Natural killer cell (primary cell): ENCODE measurements at regions not wholly inside any gene's neighbourhood (a gene's known extent, or its start where the extent isn't known, plus 50 kb on each side); places are given as distances from the start of the nearest gene placed in this dataset.

Experiments used
- ATAC-seq, 3 donors: fragments of 150-1000 bp in 2 of 3; fragments of 200-7000 bp in 1 of 3; cut with Tn5 transposase; 1 replicate in 1 of 3; 2 replicates in 2 of 3; pipeline ENCODE4 v1.10.0; 2021; ENCODE audit warnings: mild to moderate bottlenecking in 2 of 3, moderate library complexity in 2 of 3
- DNase-seq, 2 donors: peaks; one replicate each; pipeline versions ENCODE4 v3.0.0 to v3.0.0-alpha.2; 2013 to 2021; ENCODE audit warnings: mixed read lengths in 1 of 2
- H3K27ac ChIP-seq: one replicate; pipeline ENCODE4 v1.5.1; 2013; ENCODE audit warnings: mild to moderate bottlenecking, low read length
- H3K27me3 ChIP-seq: one replicate; pipeline ENCODE4 v1.6.1; 2013; ENCODE audit warnings: low read length; ENCODE audit not compliant: control insufficient read depth, insufficient read depth
- H3K36me3 ChIP-seq: one replicate; pipeline ENCODE4 v1.6.1; 2013; ENCODE audit warnings: low read length; ENCODE audit not compliant: control insufficient read depth, insufficient read depth
- H3K4me1 ChIP-seq: one replicate; pipeline ENCODE4 v1.6.1; 2013; ENCODE audit warnings: low read length; ENCODE audit not compliant: control insufficient read depth, insufficient read depth
- H3K4me3 ChIP-seq: one replicate; pipeline ENCODE4 v1.5.1; 2013; ENCODE audit warnings: low read length
- H3K9me3 ChIP-seq: one replicate; pipeline ENCODE4 v1.6.1; 2013; ENCODE audit warnings: low read length; ENCODE audit not compliant: control insufficient read depth, insufficient read depth
- H3K27ac Mint-ChIP-seq, 2 donors: one replicate each; pipeline ENCODE4 v1.8.0; 2022; ENCODE audit warnings: mild to moderate bottlenecking in 2 of 2, mixed read lengths in 2 of 2, moderate library complexity in 1 of 2
- H3K27me3 Mint-ChIP-seq, 2 donors: one replicate each; pipeline ENCODE4 v1.8.0; 2022; ENCODE audit warnings: low read depth in 2 of 2, mixed read lengths in 2 of 2
- H3K36me3 Mint-ChIP-seq: one replicate; pipeline ENCODE4 v1.8.0; 2022; ENCODE audit warnings: mixed read lengths
- H3K4me1 Mint-ChIP-seq, 2 donors: one replicate each; pipeline ENCODE4 v1.8.0; 2022; ENCODE audit warnings: mixed read lengths in 2 of 2
- H3K4me3 Mint-ChIP-seq: one replicate; pipeline ENCODE4 v1.8.0; 2022; ENCODE audit warnings: mild to moderate bottlenecking, moderate library complexity, mixed read lengths
- H3K9me3 Mint-ChIP-seq, 2 donors: one replicate each; pipeline ENCODE4 v1.8.0; 2022; ENCODE audit warnings: mixed read lengths in 2 of 2
- CTCF ChIP-seq: fragments of 200-600 bp; IDR thresholded peaks from one replicate; pipeline ENCODE4 v1.8.0; 2022; ENCODE audit warnings: antibody characterized with exemption
- WGBS: methylation state at CpG from one replicate; pipeline ENCODE4 v1.1.7; 2013; ENCODE audit warnings: missing lambda C conversion rate; ENCODE audit not compliant: insufficient coverage; 5-methylcytosine and 5-hydroxymethylcytosine counted together
- intact Hi-C: fragments of 100-400 bp; cut with micrococcal nuclease; formaldehyde crosslinking; loops from one replicate; pipeline ENCODE4 v1.14.2; 2022

GRCh38 chr6:113149511-113149910 is 707.6 kb upstream of the MARCKS start:
- ATAC-seq = no peak
- no peaks in the 10 kb centered on the region for H3K27me3 Mint-ChIP-seq

GRCh38 chr6:113160306-113161017 is 696.7 kb upstream of the MARCKS start:
- Mint-ChIP-seq H3K36me3 (no peaks in the 10 kb centered on the region), H3K4me3 (no peak overlapping the region), H3K4me1 (no peaks in the 10 kb centered on the region), H3K27ac (no peak overlapping the region), H3K9me3 (peaks cover 3 to 7% of the 10 kb centered on the region in 2 donors), H3K27me3 (no peaks in the 10 kb centered on the region)
- no peaks in the 10 kb centered on the region for H3K27me3 ChIP-seq
- intact Hi-C loops = no loop called here
- TF ChIP-seq CTCF = no peak
- no CpG with 5 or more reads among the region's 5 CpGs for WGBS
- no peak overlapping the region for H3K4me3 ChIP-seq
- no peaks in the 10 kb centered on the region for H3K36me3 ChIP-seq
- H3K4me1 ChIP-seq = no peaks in the 10 kb centered on the region
- DNase-seq (no peak), ATAC-seq (no peak)
- H3K9me3 ChIP-seq = peaks cover under 1% of the 10 kb centered on the region
- H3K27ac ChIP-seq = no peak overlapping the region

More at GRCh38 chr6:113149511-113149910, 707.6 kb upstream of the MARCKS start:
- Histone ChIP-seq H3K4me3 (no peak overlapping the region), H3K4me1 (no peaks in the 10 kb centered on the region), H3K27me3 (no peaks in the 10 kb centered on the region), H3K9me3 (no peaks in the 10 kb centered on the region), H3K27ac (no peak overlapping the region), H3K36me3 (no peaks in the 10 kb centered on the region)
- 82% methylated on average over 1 of the region's 1 CpG for WGBS
- Mint-ChIP-seq H3K4me1 (no peaks in the 10 kb centered on the region), H3K36me3 (no peaks in the 10 kb centered on the region), H3K27ac (no peak overlapping the region), H3K9me3 (peaks cover 11 to 12% of the 10 kb centered on the region in 2 donors), H3K4me3 (no peak overlapping the region)
- no peak for DNase-seq
- TF ChIP-seq CTCF = no peak
- intact Hi-C loops = no loop called here

GRCh38 chr6:113161018-113161315 is 696.2 kb upstream of the MARCKS start:
- Mint-ChIP-seq H3K27ac (no peak overlapping the region), H3K4me3 (no peak overlapping the region), H3K36me3 (no peaks in the 10 kb centered on the region), H3K9me3 (peaks cover 3 to 7% of the 10 kb centered on the region in 2 donors), H3K4me1 (no peaks in the 10 kb centered on the region), H3K27me3 (no peaks in the 10 kb centered on the region)
- TF ChIP-seq CTCF = no peak
- Histone ChIP-seq H3K9me3 (no peaks in the 10 kb centered on the region), H3K4me3 (no peak overlapping the region), H3K27me3 (no peaks in the 10 kb centered on the region), H3K27ac (no peak overlapping the region), H3K4me1 (no peaks in the 10 kb centered on the region), H3K36me3 (no peaks in the 10 kb centered on the region)
- intact Hi-C loops = no loop called here
- ATAC-seq = no peak
- DNase-seq = no peak
- no CpG with 5 or more reads among the region's 1 CpG for WGBS

- Histone ChIP-seq H3K4me1 (no peaks in the 10 kb centered on the region), H3K4me3 (no peak overlapping the region), H3K9me3 (no peaks in the 10 kb centered on the region), H3K27me3 (no peaks in the 10 kb centered on the region), H3K27ac (no peak overlapping the region), H3K36me3 (no peaks in the 10 kb centered on the region)
- no peaks in the 10 kb centered on the region for H3K36me3 Mint-ChIP-seq
- no peak overlapping the region for H3K4me3 Mint-ChIP-seq
- TF ChIP-seq CTCF = no peak
- H3K9me3 Mint-ChIP-seq = peaks cover 0 to 4% of the 10 kb centered on the region in 2 donors
- ATAC-seq (no peak), DNase-seq (no peak)
- H3K4me1 Mint-ChIP-seq = no peaks in the 10 kb centered on the region
- WGBS = no CpG with 5 or more reads among the region's 1 CpG
- intact Hi-C loops = no loop called here
- H3K27ac Mint-ChIP-seq = no peak overlapping the region
- no peaks in the 10 kb centered on the region for H3K27me3 Mint-ChIP-seq
Measured at GRCh38 chr6:113162739-113163138, 694.4 kb upstream of the MARCKS start.
